SHP77 (cell line): ENCODE measurements at regions not wholly inside any gene's neighbourhood (a gene's known extent, or its start where the extent isn't known, plus 50 kb on each side); places are given as distances from the start of the nearest gene placed in this dataset.

ENCODE experiments used
- DNase-seq, 2 experiments: peaks; one replicate each; lab custom pipeline; 2025; lab: John Stamatoyannopoulos, UW

DNA sequence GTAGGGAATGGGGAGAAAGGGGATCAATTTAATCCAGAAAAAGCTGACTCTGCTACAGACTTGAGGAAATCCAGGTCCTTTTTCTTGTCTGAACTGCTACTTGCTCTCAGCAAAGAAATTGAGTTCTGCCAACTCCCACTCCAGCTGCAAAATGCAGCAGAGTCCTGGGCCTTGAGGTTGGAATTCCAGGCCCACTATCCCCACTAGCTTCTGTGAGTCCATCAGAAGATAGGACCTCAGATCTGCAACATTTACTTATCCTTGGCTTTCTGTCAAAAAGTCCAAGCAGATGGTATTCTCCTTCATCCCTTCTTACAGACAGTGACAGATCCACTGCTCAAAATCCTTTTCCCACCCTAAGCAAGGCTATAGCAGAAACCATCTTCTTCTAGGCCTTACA is 219.2 kb downstream of the ARHGAP12 start:
- DNase-seq, result no peak

DNA sequence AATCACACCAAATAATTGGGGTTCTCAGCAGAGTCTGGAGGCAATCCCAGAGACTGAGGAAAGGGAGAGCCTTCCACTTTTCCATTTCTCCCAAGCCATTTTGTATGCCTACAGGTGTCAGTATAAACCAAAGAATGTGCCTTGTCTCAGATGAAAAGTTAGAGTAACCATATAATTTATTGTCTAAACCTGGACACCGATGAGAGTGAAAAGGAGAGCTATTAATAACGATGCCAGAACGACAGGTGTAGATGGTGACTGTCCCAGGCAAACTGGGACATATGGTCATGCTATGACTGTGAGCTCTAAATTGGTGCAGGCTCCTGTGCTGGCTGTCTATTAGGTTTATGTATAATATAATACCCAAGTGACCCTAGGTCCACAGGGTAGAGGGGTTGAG is 219.6 kb downstream of the ARHGAP12 start:
- no peak for DNase-seq

DNA sequence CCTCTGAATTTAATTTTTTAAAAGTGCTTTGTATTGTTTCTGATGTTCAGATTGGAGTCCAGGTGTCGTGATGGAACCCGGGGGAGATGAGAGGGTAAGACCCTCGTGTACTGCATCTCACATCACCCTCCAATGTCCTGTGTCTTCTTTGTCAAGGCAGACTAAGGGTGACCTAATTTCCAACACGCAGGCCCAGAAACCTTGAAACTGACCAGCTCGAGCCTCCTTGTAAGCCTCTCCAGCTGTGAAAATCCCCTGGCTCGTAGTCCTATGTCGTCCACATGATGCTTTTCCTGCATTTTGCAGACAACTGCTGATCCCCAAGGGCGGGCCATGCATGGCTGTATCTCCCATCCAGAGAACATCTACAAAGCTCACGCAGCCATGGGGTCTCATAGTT is 220.2 kb downstream of the ARHGAP12 start:
- DNase-seq, result no peak

DNA sequence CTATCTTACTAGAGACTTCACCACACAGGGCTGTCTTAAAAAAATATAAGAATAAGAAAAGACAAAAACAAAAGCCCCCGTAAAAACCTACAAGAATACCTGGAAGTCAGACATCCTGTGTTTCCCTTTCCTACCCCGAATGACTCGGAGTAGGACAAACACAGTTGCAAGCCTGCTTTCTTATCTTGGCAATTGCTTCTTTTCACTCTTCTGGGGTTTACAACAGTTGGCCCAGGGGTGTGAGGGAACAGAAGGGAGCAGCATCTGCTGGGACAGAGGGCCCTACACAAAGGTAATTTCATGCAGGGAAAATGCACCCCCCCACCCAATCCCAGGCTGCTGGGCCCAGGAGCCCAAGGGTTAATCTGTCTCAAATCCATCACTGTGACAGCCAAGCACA is 220.6 kb downstream of the ARHGAP12 start:
- no peak for DNase-seq

DNA sequence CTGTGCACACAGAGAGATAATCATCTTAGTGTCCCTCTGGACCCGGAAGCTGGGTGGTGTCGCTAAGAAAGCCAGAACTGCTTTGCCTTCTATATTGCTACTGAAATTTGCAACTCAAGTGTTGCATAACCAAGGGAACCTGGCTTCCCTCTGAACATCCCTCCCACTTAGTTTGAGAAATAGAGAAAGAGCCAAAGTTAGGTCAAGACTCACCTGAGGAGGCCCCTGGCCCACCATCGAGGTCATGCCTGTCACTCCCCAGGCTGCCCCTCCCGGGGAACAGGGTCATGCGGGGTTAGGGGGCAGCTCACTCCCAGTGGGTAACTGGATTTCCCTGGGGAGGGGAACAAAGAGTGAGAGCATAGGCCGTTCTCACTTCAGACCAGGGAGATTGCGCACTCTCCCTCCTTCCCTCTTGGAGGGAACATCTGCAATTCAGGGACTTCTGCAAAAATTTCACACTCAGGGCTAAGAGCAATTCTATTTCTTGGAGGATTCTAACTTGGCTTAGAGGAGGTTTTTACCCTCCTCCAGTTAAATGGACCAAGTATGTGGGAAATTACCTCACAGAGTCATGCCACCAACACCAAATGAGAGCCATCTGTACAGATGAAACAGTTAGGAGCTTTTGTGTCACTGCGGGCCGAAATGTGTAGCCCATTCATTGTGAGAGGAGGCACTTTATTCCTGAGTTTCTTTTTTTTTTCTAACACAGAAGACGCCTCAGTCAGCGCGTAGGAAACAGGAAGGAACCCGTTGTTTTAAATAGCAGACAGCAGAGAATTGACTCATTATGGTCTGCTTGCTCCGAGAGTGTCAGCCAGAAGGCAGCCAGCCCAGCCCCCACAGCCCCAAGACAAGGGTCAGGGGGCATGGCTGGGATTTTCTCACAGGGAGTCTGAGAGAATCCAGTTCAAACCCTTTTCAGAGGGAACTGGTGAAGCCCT is 221.3 kb downstream of the ARHGAP12 start:
- no peak for DNase-seq

DNA sequence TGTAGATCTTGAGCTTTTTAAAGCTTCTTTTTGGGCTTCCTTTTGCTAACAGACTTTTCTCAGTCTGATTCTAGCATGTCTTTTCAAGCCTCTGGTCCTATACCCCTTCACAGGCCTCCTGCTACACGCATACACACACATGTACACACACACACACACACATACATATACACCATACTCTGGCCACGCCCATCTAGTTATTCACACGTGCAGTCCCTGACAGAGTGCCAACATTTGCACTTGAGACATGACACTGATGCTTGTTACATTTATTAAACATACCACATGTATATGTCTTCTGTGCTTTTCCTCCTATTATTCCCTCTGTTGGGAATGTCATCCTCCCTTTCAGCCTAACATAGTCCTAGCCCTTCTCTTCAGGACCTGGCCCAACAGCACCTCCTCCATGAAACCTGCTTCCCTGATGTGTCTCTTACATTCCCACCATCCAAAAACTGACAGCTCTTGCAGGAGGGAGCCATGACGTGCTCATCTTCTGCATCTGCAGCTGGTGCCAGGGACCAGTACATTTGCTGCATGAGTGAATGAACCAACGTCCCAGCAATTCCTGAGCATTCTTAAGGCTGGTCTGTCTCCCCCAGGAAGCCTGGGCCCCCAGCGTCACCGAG is 222.1 kb downstream of the ARHGAP12 start:
- DNase-seq, result no peak

DNA sequence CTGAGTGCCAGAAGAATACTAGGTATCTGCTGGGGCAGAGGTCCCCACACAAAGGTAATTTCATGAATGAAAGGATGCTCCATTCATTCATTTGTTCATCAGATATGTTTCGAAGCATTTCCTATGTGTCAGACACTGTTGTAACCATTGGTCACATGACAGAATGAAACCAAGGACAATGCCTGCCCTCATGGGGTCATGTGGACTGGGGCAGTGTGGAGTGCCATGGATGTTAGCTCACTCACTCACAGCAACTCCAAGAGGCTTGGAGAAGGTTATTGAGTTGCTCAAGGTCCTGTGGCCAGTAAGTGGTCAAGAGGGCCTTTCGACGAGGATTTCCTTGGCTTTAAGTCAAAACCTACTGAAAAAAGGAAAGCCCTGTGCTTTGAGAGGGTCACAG is 223.5 kb downstream of the ARHGAP12 start:
- DNase-seq, result no peak

DNA sequence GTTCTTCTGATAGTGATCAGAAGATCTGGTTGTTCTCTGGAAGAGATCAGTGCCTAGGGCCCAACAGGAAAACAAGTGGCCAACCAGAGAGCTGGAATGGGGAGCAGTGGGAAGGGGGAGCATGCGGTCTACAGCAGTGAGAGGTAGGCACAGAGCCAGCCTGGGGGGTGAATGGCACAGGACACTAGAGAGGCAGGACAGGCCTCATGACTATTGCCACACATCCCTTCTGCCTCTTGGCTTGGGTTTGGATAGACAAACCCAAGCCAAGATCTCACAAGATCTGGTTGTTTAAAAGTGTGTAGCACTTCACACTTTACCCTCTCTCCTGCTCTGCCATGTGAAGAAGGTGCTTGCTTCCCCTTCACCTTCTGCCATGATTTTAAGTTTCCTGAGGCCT is 224.4 kb downstream of the ARHGAP12 start:
- DNase-seq, result no peak

DNA sequence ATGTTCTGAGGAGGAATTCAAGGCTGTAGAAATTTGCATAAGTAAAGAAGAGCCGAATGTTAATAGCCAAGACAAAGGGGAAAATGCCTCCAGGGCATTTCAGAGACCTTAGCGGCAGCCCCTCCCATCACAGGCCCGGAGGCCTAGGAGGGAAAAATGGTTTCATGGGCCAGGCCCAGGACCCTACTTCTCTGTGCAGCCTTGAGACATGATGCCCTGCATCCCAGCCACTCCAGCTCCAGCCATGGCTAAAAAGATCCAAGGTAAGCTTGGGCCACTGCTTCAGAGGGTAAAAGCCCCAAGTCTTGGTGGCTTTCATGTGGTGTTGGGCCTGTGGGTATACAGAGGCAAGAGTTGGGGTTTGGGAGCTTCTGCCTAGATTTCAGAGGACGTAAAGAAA is 225.7 kb downstream of the ARHGAP12 start:
- no peak for DNase-seq

DNA sequence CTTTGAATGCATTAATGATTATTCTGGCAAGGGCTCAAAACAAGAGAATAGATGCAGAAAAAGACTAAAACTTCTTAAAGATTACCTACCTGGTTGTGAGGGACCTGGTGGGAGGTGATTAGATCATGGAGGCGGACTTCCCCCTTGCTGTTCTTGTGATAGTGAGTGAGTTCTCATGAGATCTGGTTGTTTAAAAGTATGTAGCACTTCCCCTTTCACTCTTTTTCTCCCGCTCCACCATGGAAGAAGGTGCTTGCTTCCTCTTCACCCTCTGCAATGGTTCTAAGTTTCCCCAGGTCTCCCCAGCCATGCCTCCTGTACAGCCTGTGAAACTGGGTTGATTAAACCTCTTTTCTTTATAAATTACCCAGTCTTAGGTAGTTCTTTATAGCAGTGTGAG is 226.6 kb downstream of the ARHGAP12 start:
- no peak for DNase-seq

DNA sequence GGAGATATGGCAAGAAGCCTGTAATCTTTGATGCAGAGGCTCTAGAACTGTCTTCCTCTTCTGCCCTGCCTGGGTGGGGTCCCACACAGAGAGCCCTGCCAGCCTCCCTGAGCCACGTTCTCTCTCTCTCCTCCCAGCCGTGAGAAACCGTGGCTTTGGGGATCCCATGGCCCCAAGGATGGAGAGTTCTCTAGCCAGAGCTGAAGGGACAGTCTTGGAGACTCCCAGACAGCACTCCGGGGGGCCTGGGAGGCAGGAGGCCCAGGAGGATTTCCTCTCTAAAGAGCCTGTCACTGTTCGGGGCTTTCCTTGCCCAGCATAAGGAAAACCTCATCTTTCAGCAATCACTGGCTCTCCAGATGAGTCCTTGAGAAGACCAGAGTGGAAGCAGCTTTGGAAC is 227.1 kb downstream of the ARHGAP12 start:
- no peak for DNase-seq

DNA sequence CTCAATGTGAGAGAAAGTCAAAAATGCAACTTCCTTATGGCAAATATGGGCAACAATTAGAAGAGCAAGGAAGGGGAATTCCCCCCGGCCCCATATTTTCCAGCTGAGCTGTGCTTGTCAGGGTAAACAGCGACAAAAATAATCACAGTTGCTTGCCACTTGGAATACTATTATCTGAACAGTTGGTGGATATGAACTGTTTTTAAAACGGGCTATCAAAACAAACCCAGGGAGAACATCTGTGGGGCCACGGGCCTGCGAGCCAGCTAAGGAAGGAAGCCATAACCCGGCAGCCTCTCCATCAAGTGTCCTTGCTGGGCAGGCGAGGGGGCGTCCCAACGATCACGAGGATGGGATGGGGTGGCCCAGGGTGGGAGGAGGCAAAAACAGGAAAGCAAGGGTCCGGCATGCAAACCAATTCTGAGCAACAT is 228.4 kb downstream of the ARHGAP12 start:
- DNase-seq, result no peak

DNA sequence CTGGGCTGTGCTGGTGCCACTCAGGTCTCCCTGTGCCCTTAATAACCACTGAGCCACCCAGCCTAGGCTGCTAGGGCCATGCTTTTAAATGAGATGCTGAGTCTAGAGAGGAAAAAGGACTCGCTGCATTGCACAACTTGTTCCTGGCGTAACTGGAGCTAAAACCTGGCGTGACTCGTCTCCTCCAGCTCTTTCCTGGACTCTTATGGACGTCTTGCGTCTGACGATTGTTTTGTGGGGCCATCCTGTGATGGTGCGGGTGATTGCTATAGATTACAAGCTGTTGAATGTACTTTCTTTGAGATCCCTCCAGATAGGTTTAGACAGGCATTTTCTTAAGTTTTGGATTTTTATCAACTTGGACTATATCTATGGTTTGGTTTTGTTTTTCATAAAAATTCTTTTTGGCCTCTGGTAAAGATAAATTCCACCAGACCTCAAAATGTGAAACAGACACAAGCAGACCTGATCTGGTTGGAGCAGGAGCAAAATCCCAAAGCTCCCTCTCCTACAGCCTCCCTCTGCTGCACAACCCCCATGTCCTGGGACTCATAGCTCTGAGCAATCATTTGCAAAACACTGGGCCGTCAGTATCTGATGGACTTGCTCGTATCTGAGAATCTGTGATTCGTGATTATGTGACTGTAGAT is 230.3 kb downstream of the ARHGAP12 start:
- DNase-seq, result peak in 1 of 2 experiments; percentile 13

DNA sequence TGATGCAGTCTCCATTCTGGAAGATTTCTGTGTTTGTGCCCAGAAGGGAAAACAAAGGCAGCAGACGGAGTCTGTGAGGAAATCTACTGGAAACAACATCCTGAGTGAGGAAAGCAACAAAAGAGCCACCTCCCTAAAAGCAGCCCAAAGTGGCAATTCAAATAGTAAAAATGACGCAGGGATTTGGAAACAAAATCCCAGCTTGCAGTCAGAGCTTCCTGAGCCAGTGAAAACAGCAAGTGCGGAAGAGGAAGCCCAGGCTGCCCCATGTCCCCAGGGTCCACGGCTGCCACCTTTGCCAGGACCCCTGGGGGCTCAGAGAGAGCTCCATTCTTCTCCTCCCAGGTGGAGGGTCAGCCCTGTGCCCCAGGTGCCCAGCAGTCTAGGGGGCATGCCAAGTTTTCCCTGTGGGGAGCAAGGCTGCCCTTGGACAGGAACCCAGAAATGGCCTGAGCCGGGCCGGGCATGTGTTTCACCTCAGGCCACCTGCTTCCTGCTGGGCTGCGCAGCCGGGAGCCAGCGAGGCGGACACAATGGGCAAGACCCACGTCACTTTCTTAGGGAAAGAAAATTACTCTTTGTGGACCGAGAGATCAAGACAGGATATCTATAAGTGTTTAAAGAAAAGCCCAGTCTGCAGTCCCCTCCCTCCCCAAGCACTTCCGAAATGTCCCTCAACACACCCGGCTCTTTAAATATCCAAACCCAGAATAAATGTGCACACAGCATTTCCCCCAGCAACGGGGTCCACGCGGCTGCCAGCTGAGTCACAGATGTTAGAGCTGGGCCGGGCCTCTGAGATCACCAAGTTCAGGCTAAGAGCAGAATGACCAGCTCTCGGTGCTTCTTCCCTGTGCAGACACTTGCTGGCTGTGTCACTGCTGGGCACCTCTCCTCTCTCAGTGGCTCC is 231.1 kb downstream of the ARHGAP12 start:
- DNase-seq, result peak; percentile 13 to 53

DNA sequence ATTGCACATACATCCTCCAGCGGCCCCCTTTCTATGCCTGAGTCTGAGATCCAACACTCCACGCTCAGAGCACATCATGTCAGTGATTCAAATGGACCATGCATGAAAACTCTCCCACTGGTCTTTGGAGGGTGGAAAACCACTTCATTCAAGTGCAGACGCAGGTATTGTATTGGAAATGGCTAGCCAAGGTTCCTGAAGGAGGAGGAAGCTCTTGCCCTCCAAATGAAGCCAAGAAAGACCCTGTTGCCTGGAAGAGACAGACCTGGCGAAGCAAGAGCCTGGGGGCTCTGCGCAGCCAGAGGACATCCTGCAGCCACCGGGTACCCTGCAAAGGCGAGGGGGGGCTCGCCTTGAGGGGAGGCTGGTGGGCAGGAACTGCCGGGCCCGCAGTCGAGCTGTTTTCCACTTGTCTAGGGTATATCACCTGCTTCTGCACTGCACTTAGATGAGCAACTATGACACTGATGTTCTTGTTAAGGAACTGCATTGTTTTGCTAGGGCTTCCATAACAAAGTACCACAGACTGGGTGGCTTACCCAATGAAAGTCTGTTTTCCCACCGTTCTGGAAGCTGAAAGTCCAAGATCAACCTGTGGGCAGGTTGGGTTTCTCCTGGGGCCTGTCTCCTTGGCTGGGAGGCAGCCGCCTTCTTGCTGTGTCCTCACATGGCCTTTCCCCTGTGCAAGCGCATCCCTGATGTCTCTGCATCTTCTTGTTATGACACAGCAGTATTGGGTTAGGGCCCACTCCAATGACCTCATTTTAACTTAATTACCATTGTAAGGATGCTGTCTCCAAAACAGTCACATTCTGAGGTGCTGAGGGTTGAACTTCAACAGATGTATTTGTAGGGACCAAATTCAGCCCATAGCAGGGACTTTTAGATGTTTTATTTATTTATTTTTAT is 233.4 kb downstream of the ARHGAP12 start:
- DNase-seq, result no peak

DNA sequence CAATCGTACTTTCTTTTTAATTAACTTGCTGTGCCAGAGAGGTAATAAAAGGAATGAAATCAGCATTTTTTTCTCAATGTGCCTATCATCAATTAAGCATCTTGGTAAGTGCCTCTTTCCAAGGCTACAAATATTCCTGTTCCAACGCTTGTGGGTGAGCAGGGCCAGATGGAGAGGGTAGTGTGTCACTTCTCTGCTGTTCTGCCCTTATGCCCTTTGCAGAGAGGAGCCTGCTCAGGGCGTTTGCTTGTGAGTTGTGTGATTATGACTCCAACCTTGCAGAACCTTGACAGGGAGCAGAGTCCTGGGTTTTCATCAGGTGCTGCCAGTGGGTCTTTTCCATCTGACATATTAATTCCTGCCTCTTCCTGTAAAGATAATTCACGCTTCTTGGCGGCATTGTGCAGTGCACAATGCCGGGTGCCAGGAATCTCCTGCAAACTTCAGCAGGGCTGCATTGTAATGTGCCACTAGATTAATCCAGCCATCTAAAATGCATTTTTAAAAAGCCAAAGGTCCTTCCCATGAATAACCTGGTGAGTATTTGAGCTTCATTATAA is 234.4 kb downstream of the ARHGAP12 start:
- DNase-seq, result no peak

DNA sequence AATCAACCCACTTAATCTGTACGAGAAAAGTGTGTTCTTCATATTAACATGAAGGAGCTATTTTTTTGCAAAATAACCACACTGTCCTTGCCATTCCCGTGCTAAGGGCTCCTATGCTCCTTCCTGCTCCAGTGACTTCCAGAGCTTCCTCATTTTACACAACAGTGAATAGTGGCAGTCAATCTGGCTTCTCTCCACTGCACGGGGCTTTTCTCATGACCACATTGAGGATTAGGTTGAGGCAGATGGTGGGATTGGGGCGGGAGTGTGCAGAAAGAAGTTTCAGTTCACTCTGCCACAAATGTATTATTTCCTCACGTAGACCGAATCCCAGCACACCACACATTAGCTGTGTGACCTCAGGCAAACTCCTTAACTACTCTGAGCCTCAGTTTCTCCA is 235.1 kb downstream of the ARHGAP12 start:
- DNase-seq, result no peak

DNA sequence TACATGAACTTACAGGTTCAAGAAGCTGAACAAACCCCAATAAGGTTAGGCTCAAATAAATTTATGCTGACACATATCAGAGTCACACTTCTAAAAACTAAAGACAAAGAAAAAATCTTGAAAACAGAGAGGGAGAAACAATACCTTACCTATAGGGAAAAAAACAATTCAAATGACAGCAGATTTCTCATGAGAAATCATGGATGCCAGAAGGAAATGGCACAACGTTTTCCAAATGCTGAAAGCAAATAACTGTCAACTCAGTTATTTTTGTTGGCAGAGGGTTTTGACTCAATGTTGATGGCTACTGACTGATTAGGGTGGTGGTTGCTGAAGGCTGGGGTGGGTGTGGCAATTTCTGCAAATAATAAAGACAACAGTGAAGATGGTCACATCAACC is 239.4 kb downstream of the ARHGAP12 start:
- no peak for DNase-seq

DNA sequence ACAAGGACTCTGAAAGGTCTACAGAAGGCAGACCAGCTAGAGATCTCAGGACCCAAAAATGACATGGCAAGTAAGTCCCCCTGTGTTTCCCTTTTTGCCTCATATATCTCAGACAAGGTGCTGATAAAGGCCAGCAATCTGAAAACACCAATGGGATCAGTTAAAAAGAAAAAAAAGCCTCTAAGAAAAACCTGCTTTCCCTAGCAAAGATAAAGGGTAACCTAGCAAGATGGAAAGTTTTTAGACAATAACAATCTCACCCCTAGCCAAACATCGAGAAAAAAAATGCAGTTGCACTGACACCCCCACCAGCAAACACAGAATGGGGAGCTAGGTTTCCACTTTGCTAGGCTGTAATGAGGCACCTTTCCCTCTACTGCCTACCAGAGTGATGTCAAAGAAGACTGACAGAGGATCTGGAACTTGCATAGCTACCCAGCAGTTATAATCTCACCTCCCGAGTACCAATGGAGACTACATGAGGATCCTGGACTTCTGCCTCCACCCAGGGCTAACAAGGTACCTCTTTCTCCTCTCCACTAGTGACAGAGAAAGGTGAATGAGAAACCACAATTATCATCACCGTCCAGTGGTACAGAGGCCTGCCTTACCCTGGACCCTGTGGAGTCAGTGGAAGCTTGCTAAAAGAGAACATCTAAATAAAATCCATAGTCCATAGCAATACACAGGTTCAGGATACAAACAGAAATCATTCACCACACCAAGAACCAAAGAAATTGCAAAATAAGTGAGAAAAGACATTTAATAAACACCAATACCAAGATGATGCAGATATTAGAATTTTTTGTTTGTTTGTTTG is 240.8 kb downstream of the ARHGAP12 start:
- DNase-seq, result no peak

DNA sequence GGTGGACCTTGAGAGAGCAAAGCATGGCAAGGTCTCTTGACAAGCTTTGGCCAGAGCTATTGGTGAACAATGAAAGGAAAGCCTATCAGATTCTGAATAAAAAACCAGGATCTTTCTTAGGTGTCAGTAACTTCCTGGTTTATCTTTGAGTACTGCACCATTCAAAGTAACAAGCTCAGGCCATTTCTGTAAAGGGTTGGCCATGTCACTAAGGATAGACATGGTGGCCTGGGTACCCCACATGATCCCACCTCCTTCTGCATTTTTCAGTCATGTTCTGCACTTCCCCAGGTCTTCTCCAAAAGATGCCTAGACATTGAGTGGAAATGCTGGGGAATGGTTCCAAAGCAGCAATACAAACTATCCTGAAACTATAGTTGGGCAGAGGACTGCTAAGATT is 242.0 kb downstream of the ARHGAP12 start:
- no peak for DNase-seq
